Stimulated activated CD8-positive, alpha-beta memory T cell treated with anti-CD3 and anti-CD28 coated beads, Interleukin-2, amount 100 ng/mL, for 48 hours (primary cell): ENCODE measurements at regions not wholly inside any gene's neighbourhood (a gene's known extent, or its start where the extent isn't known, plus 50 kb on each side); places are given as distances from the start of the nearest gene placed in this dataset.

Experiments
- DNase-seq, 2 donors: peaks; one replicate each; pipeline ENCODE4 v3.0.0-alpha.2; 2020; ENCODE audit warnings: low read depth in 2 of 2

- no peak for DNase-seq
These were observed 540.0 kb upstream of the TBX3 start for GRCh38 chr12:115223991-115224390.

- DNase-seq: no peak
These were observed 539.3 kb upstream of the TBX3 start for GRCh38 chr12:115223322-115223721.

- no peak for DNase-seq
These were observed 538.2 kb upstream of the TBX3 start for GRCh38 chr12:115222220-115222619.

- no peak for DNase-seq
These were observed 532.3 kb upstream of the TBX3 start for GRCh38 chr12:115216301-115216700.

- no peak for DNase-seq
These were observed 531.6 kb upstream of the TBX3 start for GRCh38 chr12:115215544-115215943.

- DNase-seq: no peak
These were observed 529.6 kb upstream of the TBX3 start for GRCh38 chr12:115213538-115214016.

- no peak for DNase-seq
These were observed 529.1 kb upstream of the TBX3 start for GRCh38 chr12:115213118-115213517.

GRCh38 chr12:115212356-115212755 is 528.4 kb upstream of the TBX3 start:
- DNase-seq: no peak

GRCh38 chr12:115210533-115211252 is 526.7 kb upstream of the TBX3 start:
- no peak for DNase-seq

- DNase-seq: no peak
These were observed 525.3 kb upstream of the TBX3 start for GRCh38 chr12:115209230-115209629.

GRCh38 chr12:115208098-115208497 is 524.1 kb upstream of the TBX3 start:
- DNase-seq: no peak

- no peak for DNase-seq
These were observed 523.4 kb upstream of the TBX3 start for GRCh38 chr12:115207216-115207915.

GRCh38 chr12:115206801-115207200 is 522.8 kb upstream of the TBX3 start:
- no peak for DNase-seq

- DNase-seq: no peak
These were observed 521.9 kb upstream of the TBX3 start for GRCh38 chr12:115205755-115206308.

GRCh38 chr12:115204957-115205754 is 521.2 kb upstream of the TBX3 start:
- no peak for DNase-seq

GRCh38 chr12:115203701-115204100 is 519.7 kb upstream of the TBX3 start:
- no peak for DNase-seq

GRCh38 chr12:115201966-115202365 is 518.0 kb upstream of the TBX3 start:
- no peak for DNase-seq

GRCh38 chr12:115199831-115200230 is 515.9 kb upstream of the TBX3 start:
- no peak for DNase-seq

- no peak for DNase-seq
These were observed 510.9 kb upstream of the TBX3 start for GRCh38 chr12:115194857-115195256.

GRCh38 chr12:115194448-115194847 is 510.5 kb upstream of the TBX3 start:
- no peak for DNase-seq

GRCh38 chr12:115191342-115191741 is 507.4 kb upstream of the TBX3 start:
- DNase-seq: no peak
